CD4-positive, alpha-beta T cell (primary cell): ENCODE measurements at regions not wholly inside any gene's neighbourhood (a gene's known extent, or its start where the extent isn't known, plus 50 kb on each side); places are given as distances from the start of the nearest gene placed in this dataset.

Experiments
- ATAC-seq: fragments of 200-7000 bp; cut with Tn5 transposase; one replicate; pipeline ENCODE4 v1.10.0; 2022; ENCODE audit warnings: mild to moderate bottlenecking; ENCODE audit not compliant: poor library complexity
- CTCF ChIA-PET: fragments of 350-600 bp; sonication (Branson Sonifier 250); formaldehyde crosslinking; loops from one replicate; lab custom pipeline; 2021; ENCODE audit warnings: antibody characterized with exemption, inconsistent platforms; lab: Charles Lee
- POLR2A ChIA-PET: fragments of 350-600 bp; sonication (Branson Sonifier 250); formaldehyde crosslinking; loops from one replicate; lab custom pipeline; 2021; ENCODE audit warnings: antibody characterized with exemption, inconsistent platforms; lab: Charles Lee
- DNase-seq, 14 experiments: peaks; one replicate each; pipeline ENCODE4 v3.0.0-alpha.2; 2013 to 2020; ENCODE audit warnings: mixed read lengths in 2 of 14
- H3K27ac ChIP-seq, 2 donors: one replicate each; pipeline versions ENCODE4 v1.5.1 to v1.7.0; 2013; ENCODE audit warnings: low read length in 2 of 2, low read depth in 1 of 2, mild to moderate bottlenecking in 1 of 2
- H3K27me3 ChIP-seq, 2 experiments: 1 replicate in 1 of 2; 2 replicates in 1 of 2; pipeline versions ENCODE4 v1.6.1 to v1.7.0; 2013; ENCODE audit warnings: low read length in 2 of 2, control low read depth in 1 of 2, mild to moderate bottlenecking in 1 of 2, moderate library complexity in 1 of 2; ENCODE audit not compliant: insufficient read depth in 2 of 2, control insufficient read depth in 1 of 2
- H3K36me3 ChIP-seq: one replicate; pipeline ENCODE4 v1.6.1; 2013; ENCODE audit warnings: low read length, control low read depth; ENCODE audit not compliant: insufficient read depth
- H3K4me1 ChIP-seq: one replicate; pipeline ENCODE4 v1.6.1; 2013; ENCODE audit warnings: low read length, control low read depth; ENCODE audit not compliant: insufficient read depth
- H3K4me3 ChIP-seq: one replicate; pipeline ENCODE4 v1.5.1; 2013; ENCODE audit warnings: mild to moderate bottlenecking, low read length, moderate library complexity
- H3K9me3 ChIP-seq, 2 experiments: 1 replicate in 1 of 2; 2 replicates in 1 of 2; pipeline versions ENCODE4 v1.6.1 to v1.7.0; 2013; ENCODE audit warnings: low read length in 2 of 2, mild to moderate bottlenecking in 2 of 2, control low read depth in 1 of 2, moderate library complexity in 1 of 2; ENCODE audit not compliant: control insufficient read depth in 1 of 2, insufficient read depth in 1 of 2
- H3K27ac Mint-ChIP-seq: one replicate; pipeline ENCODE4 v1.8.0; 2020; ENCODE audit warnings: mixed read lengths
- H3K27me3 Mint-ChIP-seq: one replicate; pipeline ENCODE4 v1.8.0; 2021; ENCODE audit warnings: mixed read lengths
- H3K36me3 Mint-ChIP-seq: one replicate; pipeline ENCODE4 v1.8.0; 2021; ENCODE audit warnings: low read depth, mixed read lengths
- H3K4me1 Mint-ChIP-seq: one replicate; pipeline ENCODE4 v1.8.0; 2021; ENCODE audit warnings: low read depth, mixed read lengths
- H3K4me3 Mint-ChIP-seq: one replicate; pipeline ENCODE4 v1.8.0; 2020; ENCODE audit warnings: mild to moderate bottlenecking, mixed read lengths
- H3K9me3 Mint-ChIP-seq: one replicate; pipeline ENCODE4 v1.8.0; 2020; ENCODE audit warnings: mixed read lengths
- CTCF ChIP-seq: fragments of 200-600 bp; IDR thresholded peaks from one replicate; pipeline ENCODE4 v1.8.0; 2022; ENCODE audit warnings: antibody characterized with exemption, mild to moderate bottlenecking
- intact Hi-C, 2 experiments: fragments of 100-400 bp; cut with DNase I in 1 of 2; cut with micrococcal nuclease in 1 of 2; formaldehyde crosslinking; loops; one replicate each; pipeline versions ENCODE4 v1.15.1 to v1.9.0; 2023 to 2025; cut with DNase I, micrococcal nuclease

GRCh38 chr2:172198361-172198760, 95.7 kb upstream of the DLX2 start:
- Mint-ChIP-seq H3K27me3 (peaks cover 3% of the 10 kb centered on the region), H3K27ac (no peak overlapping the region), H3K9me3 (peaks cover 15% of the 10 kb centered on the region), H3K36me3 (peaks cover 29% of the 10 kb centered on the region), H3K4me1 (peaks cover 12% of the 10 kb centered on the region), H3K4me3 (no peak overlapping the region)
- no peak for DNase-seq
- intact Hi-C loops = no loop called here
- no peak for TF ChIP-seq CTCF
- H3K4me1 ChIP-seq = peaks cover 9% of the 10 kb centered on the region
- H3K36me3 ChIP-seq = no peaks in the 10 kb centered on the region
- ChIA-PET CTCF (no interaction called here), POLR2A (no interaction called here)
- no peak for ATAC-seq
- H3K4me3 ChIP-seq = no peak overlapping the region
- peaks cover 0 to 3% of the 10 kb centered on the region in 2 experiments for H3K27me3 ChIP-seq
- no peak overlapping the region for H3K27ac ChIP-seq
- H3K9me3 ChIP-seq = peaks cover 15 to 21% of the 10 kb centered on the region in 2 experiments

GRCh38 chr2:172198908-172199307, 96.2 kb upstream of the DLX2 start:
- TF ChIP-seq CTCF = no peak
- POLR2A ChIA-PET = no interaction called here

DNA sequence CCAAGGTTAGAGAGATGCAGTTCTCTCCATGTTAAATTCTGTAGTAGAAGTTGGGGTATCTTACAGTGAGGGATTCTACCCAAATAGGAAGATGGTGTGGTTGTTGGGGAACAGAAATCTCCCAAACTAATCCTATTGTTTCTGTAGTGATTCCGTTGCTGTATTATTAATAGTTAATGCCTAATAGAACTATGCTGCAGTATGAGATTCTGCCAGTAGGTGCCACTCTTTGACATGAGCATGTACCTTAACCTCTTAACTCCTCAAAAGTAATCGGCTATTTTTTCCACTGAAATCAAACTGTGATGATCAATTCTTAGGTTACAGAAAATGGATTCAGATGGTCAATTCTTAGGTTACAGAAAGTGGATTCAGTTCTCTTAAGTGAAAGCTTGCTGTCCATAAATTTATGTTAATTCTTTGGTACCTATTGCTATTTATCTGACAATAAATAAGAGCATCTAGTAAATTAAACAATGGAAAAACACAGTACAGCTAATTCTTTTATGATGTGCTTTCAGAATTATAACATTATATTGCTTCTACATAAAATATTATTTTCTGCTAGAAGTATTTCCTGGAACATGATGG, 97.9 kb upstream of the DLX2 start:
- no peak for TF ChIP-seq CTCF
- ATAC-seq (no peak), DNase-seq (peak in 6 of 14 experiments; percentile 8 to 31 (median 24))
- intact Hi-C loops = no loop called here
- Histone ChIP-seq H3K27ac (no peak overlapping the region), H3K36me3 (no peaks in the 10 kb centered on the region), H3K27me3 (peaks cover 0 to 3% of the 10 kb centered on the region in 2 experiments), H3K4me3 (no peak overlapping the region), H3K4me1 (peaks cover 9% of the 10 kb centered on the region), H3K9me3 (peaks cover 9 to 11% of the 10 kb centered on the region in 2 experiments)
- no peak overlapping the region for H3K27ac Mint-ChIP-seq
- no peak overlapping the region for H3K4me3 Mint-ChIP-seq
- peaks cover 9% of the 10 kb centered on the region for H3K36me3 Mint-ChIP-seq
- peaks cover 12% of the 10 kb centered on the region for H3K4me1 Mint-ChIP-seq
- H3K9me3 Mint-ChIP-seq = peaks cover 3% of the 10 kb centered on the region
- ChIA-PET CTCF (interaction anchor here (0.6 kb wide), 1 partner anchor 384 kb away, joined by 3 read pairs; no protein-coding TSS in a partner anchor), POLR2A (no interaction called here)
- peaks cover 7% of the 10 kb centered on the region for H3K27me3 Mint-ChIP-seq

More at GRCh38 chr2:172198908-172199307, 96.2 kb upstream of the DLX2 start:
- Mint-ChIP-seq H3K27ac (no peak overlapping the region), H3K4me3 (no peak overlapping the region), H3K4me1 (peaks cover 12% of the 10 kb centered on the region), H3K9me3 (peaks cover 13% of the 10 kb centered on the region), H3K36me3 (peaks cover 23% of the 10 kb centered on the region), H3K27me3 (peaks cover 3% of the 10 kb centered on the region)
- Histone ChIP-seq H3K27me3 (peaks cover 0 to 3% of the 10 kb centered on the region in 2 experiments), H3K4me3 (no peak overlapping the region), H3K9me3 (peaks cover 12 to 15% of the 10 kb centered on the region in 2 experiments), H3K36me3 (no peaks in the 10 kb centered on the region), H3K27ac (no peak overlapping the region), H3K4me1 (peaks cover 9% of the 10 kb centered on the region)
- no peak for DNase-seq
- ATAC-seq = no peak
- intact Hi-C loops = no loop called here
- CTCF ChIA-PET = no interaction called here
